NCI-H446 treated with DMSO at 0.1 percent for 48 hours (cell line): ENCODE measurements at regions not wholly inside any gene's neighbourhood (a gene's known extent, or its start where the extent isn't known, plus 50 kb on each side); places are given as distances from the start of the nearest gene placed in this dataset.

Experiments used
- DNase-seq: peaks from one replicate; lab custom pipeline; 2025; lab: John Stamatoyannopoulos, UW

DNA sequence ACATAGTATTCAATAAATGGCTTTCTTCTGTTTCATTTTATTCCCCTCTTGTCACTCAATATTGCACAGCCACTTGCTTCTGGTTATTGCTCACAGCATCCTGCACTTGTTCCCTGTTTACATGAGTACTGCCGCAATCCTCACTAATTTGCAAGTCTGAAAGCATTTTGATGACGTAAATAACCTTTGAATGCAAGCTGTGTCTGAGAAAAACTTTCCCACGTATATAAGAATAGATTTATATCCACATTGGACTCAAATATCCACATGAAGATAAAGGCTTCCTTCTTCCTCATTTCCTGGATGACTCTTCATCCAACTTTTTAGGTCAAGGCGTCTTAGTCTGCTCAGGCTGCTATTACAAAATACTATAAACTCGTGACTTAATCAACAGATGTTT lies 88.2 kb upstream of the DAP start:
- no peak for DNase-seq

DNA sequence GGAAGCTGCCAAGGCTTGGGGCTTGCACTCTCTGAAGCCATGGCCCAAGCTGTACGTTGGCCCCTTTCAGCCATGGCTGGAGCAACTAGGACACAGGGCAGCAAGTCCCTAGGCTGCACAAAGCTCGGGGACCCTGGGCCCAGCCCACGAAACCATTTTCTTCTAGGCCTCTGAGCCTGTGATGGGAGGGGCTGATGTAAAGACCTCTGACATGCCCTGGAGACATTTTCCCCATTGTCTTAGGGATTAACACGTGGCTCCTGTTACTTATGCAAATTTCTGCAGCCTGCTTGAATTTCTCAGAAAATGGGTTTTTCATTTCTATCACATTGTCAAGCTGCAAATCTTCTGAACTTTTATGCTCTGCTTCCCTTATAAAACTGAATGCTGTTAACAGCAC lies 83.0 kb upstream of the DAP start:
- no peak for DNase-seq

DNA sequence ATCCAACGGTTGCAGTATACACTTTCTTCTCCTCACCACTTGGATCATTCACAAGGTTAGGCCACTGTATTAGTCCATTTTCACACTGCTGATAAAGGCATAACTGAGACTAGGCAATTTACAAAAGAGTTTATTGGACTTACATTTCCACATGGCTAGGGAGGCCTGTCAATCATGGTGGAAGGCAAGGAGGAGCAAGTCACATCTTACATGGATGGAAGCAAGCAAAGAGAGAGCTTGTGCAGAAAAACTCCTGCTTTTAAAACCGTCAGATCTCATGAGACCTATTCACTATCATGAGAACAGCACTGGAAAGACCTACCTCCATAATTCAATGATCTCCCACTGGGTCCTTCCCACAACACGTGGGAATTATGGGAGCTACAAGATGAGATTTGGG lies 81.8 kb upstream of the DAP start:
- DNase-seq, result no peak

DNA sequence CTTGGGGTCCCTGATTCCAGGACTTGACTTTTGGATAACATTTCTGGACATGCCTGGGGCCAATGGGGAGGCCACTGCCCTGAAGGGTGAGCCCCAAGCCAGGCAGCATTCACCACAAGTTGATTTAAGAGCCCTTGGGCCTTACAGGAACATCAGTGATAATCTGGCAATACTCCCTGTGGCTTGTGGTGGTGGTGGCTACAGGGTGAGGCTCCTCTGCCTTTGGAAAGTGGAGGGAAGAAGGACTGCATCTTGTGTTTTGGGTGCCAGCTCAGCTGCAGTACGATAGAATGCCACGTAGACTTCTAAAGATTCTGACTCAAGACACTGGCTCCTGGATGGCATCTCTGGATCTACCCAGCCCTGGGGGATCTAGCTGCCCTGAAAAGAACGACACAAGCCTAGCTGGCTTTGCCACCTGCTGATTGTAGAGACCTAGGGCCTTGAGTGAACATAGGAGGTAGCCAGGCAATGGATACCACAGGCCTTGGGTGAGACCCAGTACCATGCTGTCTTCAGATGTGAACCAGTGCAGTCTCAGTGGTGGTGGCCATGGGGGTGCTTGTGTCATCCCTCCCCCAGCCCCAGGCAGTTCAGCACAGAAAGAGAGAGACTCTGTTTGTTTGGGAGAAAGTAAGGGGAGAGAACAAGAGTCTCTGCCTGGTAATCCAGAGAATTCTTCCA lies 79.0 kb upstream of the DAP start:
- DNase-seq, result no peak

DNA sequence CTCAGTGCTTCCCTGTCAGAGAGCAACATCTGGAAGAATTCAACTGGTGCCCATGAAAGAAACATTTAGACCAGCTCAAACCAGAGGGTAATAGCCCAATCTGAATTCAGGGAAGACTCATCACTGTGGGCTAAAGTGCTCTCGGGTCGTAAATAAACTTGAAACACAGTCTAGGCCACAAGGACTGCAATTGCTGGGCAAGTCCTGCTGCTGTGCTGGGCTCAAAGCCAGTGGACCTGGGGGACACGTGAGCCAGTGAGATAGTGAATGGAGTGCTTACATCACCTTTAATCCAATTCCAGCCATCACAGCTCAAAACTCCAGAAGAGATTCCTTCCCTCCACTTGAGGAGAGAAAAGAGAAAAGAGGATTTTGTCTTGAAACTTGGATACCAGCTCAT lies 78.1 kb upstream of the DAP start:
- DNase-seq, result no peak

DNA sequence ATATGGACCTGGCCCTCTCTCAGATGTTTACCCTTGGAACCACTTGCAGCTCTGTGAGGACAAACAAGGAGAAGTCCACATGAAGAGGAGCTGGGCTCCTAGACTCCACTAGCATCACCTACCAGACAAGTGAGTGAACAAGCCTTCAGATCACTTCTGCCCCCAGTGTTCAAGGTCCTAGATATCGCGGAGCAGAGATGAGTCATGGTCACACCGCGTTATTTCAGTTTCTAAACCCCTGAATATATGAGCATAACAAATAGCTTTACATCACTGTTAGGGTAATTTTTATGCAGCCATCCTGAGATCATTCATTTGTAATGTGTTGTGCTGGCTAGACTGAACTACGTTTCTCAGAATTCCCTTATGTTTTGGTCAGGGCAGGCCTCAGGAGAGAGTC lies 77.0 kb upstream of the DAP start:
- DNase-seq, result no peak

DNA sequence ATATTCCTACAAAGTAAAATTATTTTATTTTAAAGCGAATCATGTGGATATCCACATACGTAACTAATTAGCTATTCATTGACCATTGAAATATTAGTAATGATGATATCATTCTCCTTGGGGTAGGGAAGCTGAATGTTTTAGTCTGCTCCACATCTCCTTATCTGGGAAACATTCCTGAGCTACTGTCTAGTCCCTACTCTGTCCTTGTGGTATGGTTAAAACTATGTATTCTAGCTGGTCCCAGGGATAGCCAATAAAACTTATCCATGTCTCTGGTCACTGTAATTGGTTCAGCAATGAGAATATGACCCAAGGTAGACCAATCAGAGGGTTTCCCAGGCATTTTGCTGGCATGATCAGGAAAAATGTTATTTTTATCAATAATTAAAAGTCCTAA lies 76.0 kb upstream of the DAP start:
- DNase-seq, result no peak

DNA sequence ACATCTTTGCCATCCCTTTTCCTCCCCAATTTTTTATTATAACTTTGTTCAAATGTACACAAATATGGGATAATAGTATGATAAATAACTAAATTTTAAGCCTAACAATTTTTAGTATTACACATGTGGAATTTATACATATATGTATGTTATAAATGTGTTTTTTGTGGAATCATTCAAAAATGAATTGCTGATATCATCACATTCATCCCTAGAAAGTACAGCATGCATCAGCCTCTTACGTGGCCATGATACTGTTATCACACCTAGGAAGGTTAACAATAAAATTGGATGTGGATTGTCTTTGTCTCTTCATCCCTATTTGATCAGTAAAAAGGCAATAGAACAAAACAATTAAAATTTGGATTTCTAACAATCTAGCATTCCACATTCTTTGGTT lies 73.7 kb upstream of the DAP start:
- DNase-seq, result no peak

DNA sequence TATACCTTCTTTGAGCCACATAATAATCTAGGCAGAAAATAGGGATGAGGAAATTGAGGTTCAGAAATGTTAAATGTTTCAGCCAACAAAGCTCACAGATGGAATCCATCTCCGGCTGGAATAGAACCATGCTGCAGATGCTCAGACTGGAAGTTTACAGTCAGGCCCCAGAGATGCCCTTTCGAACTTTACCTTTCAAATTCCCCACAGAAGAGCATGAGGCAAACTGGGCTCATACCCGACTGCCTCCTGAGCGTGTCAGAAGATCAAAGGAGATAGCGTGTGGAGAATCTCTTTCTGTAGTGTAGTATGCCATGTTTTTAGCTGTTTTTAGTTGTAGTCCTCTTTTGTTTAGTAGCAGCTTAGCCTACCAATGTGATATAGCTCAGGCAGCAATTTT lies 72.0 kb upstream of the DAP start:
- DNase-seq, result no peak

DNA sequence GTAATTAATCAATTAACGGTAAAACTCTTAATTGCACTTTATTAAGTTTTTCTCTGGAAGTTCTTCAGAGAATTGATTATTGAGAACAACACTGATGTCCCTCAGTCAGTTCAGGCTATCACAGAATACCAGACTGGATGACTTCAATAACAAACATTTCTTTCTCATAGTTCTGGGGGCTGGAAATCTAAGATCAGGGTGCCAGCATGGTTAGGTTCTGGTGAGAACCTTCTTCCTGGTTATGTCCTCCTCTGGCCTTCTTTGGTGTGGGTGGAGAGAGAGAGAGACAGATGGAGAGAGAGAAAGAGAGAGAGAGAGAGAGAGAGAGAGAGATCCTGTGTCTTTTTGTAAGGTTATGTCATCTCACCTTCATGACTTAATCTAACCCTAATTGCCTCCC lies 71.4 kb upstream of the DAP start:
- DNase-seq, result no peak

DNA sequence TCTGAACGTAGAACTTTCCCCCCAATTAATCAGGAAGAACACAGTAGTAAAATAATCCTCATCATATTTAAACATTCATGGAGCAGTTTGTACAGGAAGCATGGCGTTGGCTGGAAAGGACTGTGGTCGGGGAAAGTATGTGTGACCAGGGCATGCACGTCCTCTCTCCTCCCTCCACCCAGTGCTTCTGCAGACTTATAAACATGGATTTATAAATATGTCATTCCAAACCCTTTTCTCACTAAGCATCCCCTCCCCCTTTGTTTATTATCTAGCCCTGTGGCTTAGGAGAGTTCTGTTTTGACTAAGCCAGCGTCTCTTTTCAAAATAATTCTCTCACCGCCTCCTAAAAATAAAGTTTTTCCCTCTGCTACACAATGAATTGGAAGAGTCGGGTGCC lies 70.4 kb upstream of the DAP start:
- no peak for DNase-seq

DNA sequence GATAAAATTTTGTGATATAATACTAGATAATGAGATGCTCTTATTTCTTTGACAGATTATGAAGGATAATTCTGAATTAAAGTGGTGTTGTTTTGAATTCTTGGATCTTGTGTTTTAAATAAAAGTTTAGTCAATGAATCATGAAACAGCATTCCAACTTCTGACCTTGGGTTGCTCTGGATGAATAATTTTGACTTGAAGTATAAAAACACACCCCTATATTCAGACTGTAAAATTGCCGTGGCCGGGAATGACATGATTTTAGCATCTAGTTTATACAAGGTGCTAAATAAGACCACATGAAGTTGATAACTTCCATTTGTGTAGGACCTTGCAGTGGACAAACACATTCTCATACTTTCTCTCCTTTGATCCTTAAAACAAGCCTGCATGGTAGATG lies 67.2 kb upstream of the DAP start:
- no peak for DNase-seq

DNA sequence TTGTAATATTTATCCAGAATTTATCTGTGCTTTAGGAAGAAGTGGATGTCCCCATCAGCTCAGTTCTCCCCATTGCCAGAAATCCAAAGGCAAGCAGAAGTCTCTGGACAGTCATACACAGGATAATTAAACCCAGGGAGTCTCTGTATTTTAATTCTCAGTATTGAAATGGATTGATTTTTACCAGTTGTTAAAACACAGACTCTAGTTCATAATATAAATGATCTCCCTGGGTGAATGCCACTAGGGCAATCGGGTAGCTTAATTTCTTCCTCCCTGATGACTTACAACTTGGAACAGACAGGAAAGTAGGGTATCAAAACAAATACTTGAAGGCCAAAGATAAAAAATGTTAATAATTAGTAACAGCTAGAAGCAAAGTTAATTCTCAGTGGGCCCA lies 66.5 kb upstream of the DAP start:
- no peak for DNase-seq

DNA sequence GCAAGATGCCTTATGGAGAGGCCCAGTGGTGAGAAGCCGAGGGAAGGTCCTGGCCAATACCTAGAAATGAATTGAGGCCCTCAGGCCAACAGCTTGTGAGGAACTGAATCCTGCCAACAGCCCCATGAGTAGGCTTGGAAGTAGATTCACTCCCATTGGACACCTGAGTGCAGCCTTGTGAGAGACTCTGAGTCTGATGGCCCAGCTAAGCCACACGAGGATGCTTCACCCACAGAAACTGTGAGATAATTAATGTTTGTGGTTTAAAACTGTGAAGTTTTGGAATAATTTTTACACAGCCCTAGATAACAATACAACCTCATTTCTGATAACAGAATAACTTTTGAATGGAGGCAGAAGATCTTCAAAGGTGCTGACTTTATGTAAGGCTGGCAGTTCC lies 65.9 kb upstream of the DAP start:
- DNase-seq, result no peak

DNA sequence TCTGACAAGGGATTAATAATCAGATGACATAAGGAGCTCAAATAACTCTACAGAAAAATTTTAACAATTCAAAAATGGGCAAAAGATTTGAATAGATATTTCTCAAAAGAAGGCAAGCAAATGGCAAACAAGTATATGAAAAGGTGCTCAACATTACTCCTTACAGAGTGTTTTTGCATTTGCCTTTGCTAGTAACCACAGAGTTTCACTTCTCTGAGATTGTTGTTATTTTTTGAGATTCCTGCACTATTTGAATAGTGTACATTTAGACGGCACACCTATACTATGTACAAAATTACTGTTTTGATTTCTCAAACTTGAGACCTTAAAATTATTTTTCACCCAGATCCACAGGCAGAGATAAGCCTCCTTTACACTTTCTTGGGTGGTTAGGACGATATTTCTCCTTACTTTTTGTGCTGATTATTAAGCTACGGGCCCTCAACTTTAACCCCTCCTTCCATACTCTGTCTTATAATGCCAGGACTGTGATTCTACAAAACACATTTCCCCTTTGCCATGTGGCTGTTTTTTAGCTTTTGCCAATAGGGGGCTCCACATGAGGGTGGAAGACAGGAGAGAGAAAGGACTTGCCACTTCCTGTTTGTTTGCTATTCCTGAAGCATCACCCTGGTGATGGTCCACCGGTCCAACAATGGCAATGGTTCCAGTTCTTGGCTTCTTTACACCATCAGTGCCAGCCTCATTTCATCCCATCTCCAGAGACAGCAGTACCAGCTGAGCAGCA lies 65.0 kb upstream of the DAP start:
- DNase-seq, result no peak

DNA sequence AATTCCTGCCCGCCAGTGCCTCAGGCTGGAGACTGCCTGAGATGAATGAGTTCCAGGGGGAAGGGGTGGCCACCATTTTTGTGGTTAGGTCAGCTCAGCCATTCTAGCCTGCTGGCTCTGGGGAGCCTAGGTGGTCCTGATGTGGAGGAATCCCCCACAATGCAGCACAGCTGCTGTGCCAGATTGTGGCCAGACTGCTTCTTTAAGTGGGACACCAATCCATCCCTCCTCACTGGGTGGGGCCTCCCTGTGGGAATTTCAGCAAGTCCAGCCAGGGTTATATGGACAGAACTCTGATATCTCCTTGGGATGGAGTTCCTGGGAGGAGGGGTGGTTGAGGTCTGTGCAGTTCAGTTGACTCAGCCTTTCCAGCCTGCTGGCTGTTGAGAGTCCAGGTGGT lies 51.2 kb upstream of the DAP start:
- DNase-seq, result no peak
